Fibroblast of lung (primary cell): ENCODE measurements at regions not wholly inside any gene's neighbourhood (a gene's known extent, or its start where the extent isn't known, plus 50 kb on each side); places are given as distances from the start of the nearest gene placed in this dataset.

Experiments used
- DNase-seq, 2 donors: peaks; one replicate each; pipeline versions ENCODE4 v3.0.0 to v3.0.0-alpha.2; 2010; ENCODE audit warnings: low read depth in 2 of 2
- H2AFZ ChIP-seq: 2 replicates; pipeline ENCODE4 v1.5.1; 2012; ENCODE audit warnings: low read length, control low read depth, inconsistent platforms
- H3K27ac ChIP-seq: 2 replicates; pipeline ENCODE4 v1.5.1; 2011; ENCODE audit warnings: low read length, control low read depth; ENCODE audit not compliant: insufficient read depth
- H3K27me3 ChIP-seq: 2 replicates; pipeline ENCODE4 v1.5.1; 2011; ENCODE audit warnings: mild to moderate bottlenecking, low read length; ENCODE audit not compliant: control insufficient read depth, insufficient read depth
- H3K36me3 ChIP-seq: 2 replicates; pipeline ENCODE4 v1.5.1; 2011; ENCODE audit warnings: low read length; ENCODE audit not compliant: control insufficient read depth, insufficient read depth
- H3K4me1 ChIP-seq: 2 replicates; pipeline ENCODE4 v1.5.1; 2011; ENCODE audit warnings: low read length; ENCODE audit not compliant: control insufficient read depth, insufficient read depth; ENCODE audit errors: extremely low read depth
- H3K4me2 ChIP-seq: 2 replicates; pipeline ENCODE4 v1.5.1; 2011; ENCODE audit warnings: low read length, control low read depth; ENCODE audit not compliant: insufficient read depth; ENCODE audit errors: extremely low read depth
- H3K4me3 ChIP-seq, 4 experiments: fragments of 200-600 bp in 1 of 4; sonication (generic) in 1 of 4; replicated peaks in 1 of 4; 2 replicates each; pipeline ENCODE4 v1.5.1; 2011 to 2016; ENCODE audit warnings: low read length in 4 of 4, low read depth in 3 of 4, mild to moderate bottlenecking in 3 of 4, control low read depth in 2 of 4, inconsistent platforms in 1 of 4, mixed read lengths in 1 of 4; ENCODE audit not compliant: insufficient read depth in 1 of 4; ENCODE audit errors: control extremely low read depth in 1 of 4
- H3K79me2 ChIP-seq: 2 replicates; pipeline ENCODE4 v1.5.1; 2012; ENCODE audit warnings: mild to moderate bottlenecking, low read length, inconsistent platforms; ENCODE audit not compliant: control insufficient read depth, insufficient read depth
- H3K9ac ChIP-seq: 2 replicates; pipeline ENCODE4 v1.5.1; 2011; ENCODE audit warnings: mild to moderate bottlenecking, low read length, control low read depth; ENCODE audit not compliant: insufficient read depth
- H3K9me3 ChIP-seq: 2 replicates; pipeline ENCODE4 v1.5.1; 2012; ENCODE audit warnings: low read depth, low read length; ENCODE audit not compliant: control insufficient read depth, insufficient read depth
- H4K20me1 ChIP-seq: 2 replicates; pipeline ENCODE4 v1.5.1; 2011; ENCODE audit warnings: low read length; ENCODE audit not compliant: control insufficient read depth, insufficient read depth; ENCODE audit errors: extremely low read depth
- CTCF ChIP-seq, 2 donors: IDR thresholded peaks in 1 of 2; conservative IDR thresholded peaks in 1 of 2; 1 replicate in 1 of 2; 2 replicates in 1 of 2; pipeline ENCODE4 v1.5.1; 2011 to 2012; ENCODE audit warnings: low read length in 2 of 2, control low read depth in 1 of 2, inconsistent platforms in 1 of 2, low read depth in 1 of 2, mild to moderate bottlenecking in 1 of 2
- EZH2 ChIP-seq: IDR thresholded peaks from 2 replicates; pipeline ENCODE4 v1.5.1; 2012; ENCODE audit warnings: low read length, control low read depth, mild to moderate bottlenecking; ENCODE audit errors: missing control alignments

GRCh38 chr5:64069486-64069885, 96.2 kb upstream of the RNF180 start:
- Histone ChIP-seq H3K27ac (no peak overlapping the region), H2AFZ (no peak overlapping the region), H3K4me3 (no peak overlapping the region), H3K9me3 (no peaks in the 10 kb centered on the region), H4K20me1 (no peaks in the 10 kb centered on the region), H3K79me2 (no peaks in the 10 kb centered on the region), H3K4me1 (no peaks in the 10 kb centered on the region), H3K4me2 (no peak overlapping the region), H3K27me3 (no peaks in the 10 kb centered on the region), H3K9ac (no peak overlapping the region), H3K36me3 (no peaks in the 10 kb centered on the region)
- TF ChIP-seq CTCF (conservative IDR thresholded peaks at IDR 0.05 in 1 of 2, IDR thresholded peaks at IDR 0.05 in 1 of 2; ENCODE audit: low read depth in 1 of 2, low read length in 2 of 2): no peak
- TF ChIP-seq EZH2: no peak
- no peak for DNase-seq

GRCh38 chr5:64050296-64050695, 88.1 kb upstream of the HTR1A start:
- DNase-seq: no peak
- Histone ChIP-seq H3K4me1 (no peaks in the 10 kb centered on the region), H3K36me3 (no peaks in the 10 kb centered on the region), H3K9ac (no peak overlapping the region), H3K27ac (no peak overlapping the region), H3K79me2 (no peaks in the 10 kb centered on the region), H3K9me3 (no peaks in the 10 kb centered on the region), H3K4me3 (no peak overlapping the region), H2AFZ (no peak overlapping the region), H4K20me1 (no peaks in the 10 kb centered on the region), H3K27me3 (no peaks in the 10 kb centered on the region), H3K4me2 (no peak overlapping the region)
- TF ChIP-seq EZH2 (no peak), CTCF (conservative IDR thresholded peaks at IDR 0.05 in 1 of 2, IDR thresholded peaks at IDR 0.05 in 1 of 2; ENCODE audit: low read depth in 1 of 2, low read length in 2 of 2) (no peak)

- no peaks in the 10 kb centered on the region for H3K9me3 ChIP-seq
- H3K4me1 ChIP-seq: no peaks in the 10 kb centered on the region
- H3K27me3 ChIP-seq: no peaks in the 10 kb centered on the region
- TF ChIP-seq EZH2: no peak
- TF ChIP-seq CTCF (conservative IDR thresholded peaks at IDR 0.05 in 1 of 2, IDR thresholded peaks at IDR 0.05 in 1 of 2; ENCODE audit: low read depth in 1 of 2, low read length in 2 of 2): no peak
- DNase-seq: no peak
- no peak overlapping the region for H3K4me2 ChIP-seq
- no peak overlapping the region for H2AFZ ChIP-seq
- no peak overlapping the region for H3K9ac ChIP-seq
- H3K36me3 ChIP-seq: no peaks in the 10 kb centered on the region
- H3K27ac ChIP-seq: no peak overlapping the region
- H3K79me2 ChIP-seq: no peaks in the 10 kb centered on the region
- no peak overlapping the region for H3K4me3 ChIP-seq
- no peaks in the 10 kb centered on the region for H4K20me1 ChIP-seq
Observed at GRCh38 chr5:64040490-64040889, 78.2 kb upstream of the HTR1A start.
